GM10248 (cell line): ENCODE measurements at regions not wholly inside any gene's neighbourhood (a gene's known extent, or its start where the extent isn't known, plus 50 kb on each side); places are given as distances from the start of the nearest gene placed in this dataset.

Source experiments
- CTCF ChIA-PET: fragments of 300-600 bp; sonication (Branson Sonifier 250); formaldehyde crosslinking; extraction: SDS; loops from one replicate; lab custom pipeline; 2021; ENCODE audit warnings: antibody characterized with exemption; lab: Yijun Ruan, JAX
- POLR2A ChIA-PET: fragments of 350-650 bp; sonication (Branson Sonifier 250); formaldehyde crosslinking; extraction: SDS; loops from one replicate; lab custom pipeline; 2020; ENCODE audit warnings: antibody characterized with exemption; lab: Yijun Ruan, JAX
- DNase-seq: peaks from one replicate; pipeline ENCODE4 v3.0.0; 2012; ENCODE audit errors: extremely low spot score
- CTCF ChIP-seq: IDR thresholded peaks from 2 replicates; pipeline ENCODE4 v1.5.1; 2012; ENCODE audit warnings: mild to moderate bottlenecking, low read depth; ENCODE audit errors: extremely low read depth, missing control alignments, control extremely low read depth

- POLR2A ChIA-PET: no interaction called here
- no peak for TF ChIP-seq CTCF
- CTCF ChIA-PET: no interaction called here
- no peak for DNase-seq
These were observed 368.1 kb downstream of the KIF4B start for GRCh38 chr5:155381654-155382053.

GRCh38 chr5:155389498-155389897 is 375.9 kb downstream of the KIF4B start:
- ChIA-PET POLR2A (no interaction called here), CTCF (no interaction called here)
- no peak for DNase-seq
- TF ChIP-seq CTCF: no peak

- no peak for DNase-seq
- no peak for TF ChIP-seq CTCF
- ChIA-PET POLR2A (no interaction called here), CTCF (no interaction called here)
These were observed 381.2 kb downstream of the KIF4B start for GRCh38 chr5:155394727-155395126.

- ChIA-PET POLR2A (no interaction called here), CTCF (interaction anchor here (1.5 kb wide), 1 partner anchor 15 kb away, joined by 3 read pairs; no protein-coding TSS in a partner anchor)
- DNase-seq: no peak
- no peak for TF ChIP-seq CTCF
These were observed 389.5 kb downstream of the KIF4B start for GRCh38 chr5:155402927-155403640.

- TF ChIP-seq CTCF: no peak
- no peak for DNase-seq
- CTCF ChIA-PET: no interaction called here
- POLR2A ChIA-PET: no interaction called here
These were observed 393.3 kb downstream of the KIF4B start for GRCh38 chr5:155406815-155407214.

- no peak for DNase-seq
- CTCF ChIA-PET: no interaction called here
- no peak for TF ChIP-seq CTCF
- POLR2A ChIA-PET: no interaction called here
These were observed 394.9 kb downstream of the KIF4B start for GRCh38 chr5:155408465-155408864.
